GM12878 (cell line): ENCODE measurements at regions not wholly inside any gene's neighbourhood (a gene's known extent, or its start where the extent isn't known, plus 50 kb on each side); places are given as distances from the start of the nearest gene placed in this dataset.

Experiments used
- ATAC-seq: fragments of 200-7000 bp; cut with Tn5 transposase; 3 replicates; pipeline ENCODE4 v1.9.1; 2020; ENCODE audit warnings: mild to moderate bottlenecking, moderate library complexity
- BruUV-seq: library from RNA; stranded (reverse); fragments of 400-500 nt; replicated peaks from 2 replicates; lab custom pipeline; 2021; lab: Mats Ljungman, UMichigan
- CTCF ChIA-PET: fragments of 300-600 bp; sonication (Branson Sonifier 250); formaldehyde crosslinking; extraction: SDS; loops from one replicate; lab custom pipeline; 2021; ENCODE audit warnings: inconsistent platforms; lab: Yijun Ruan, JAX
- POLR2A ChIA-PET: fragments of 350-600 bp; formaldehyde crosslinking; extraction: SDS; loops from one replicate; lab custom pipeline; 2021; ENCODE audit warnings: inconsistent platforms; lab: Charles Lee
- RAD21 ChIA-PET: fragments of 300-600 bp; sonication (Branson Sonifier 250); formaldehyde crosslinking; loops from one replicate; lab custom pipeline; 2023; ENCODE audit warnings: antibody characterized with exemption; ENCODE audit not compliant: unreplicated experiment; lab: Charles Lee
- SMC1A ChIA-PET: fragments of 300-600 bp; sonication (Branson Sonifier 250); formaldehyde crosslinking; loops from one replicate; lab custom pipeline; 2023; ENCODE audit not compliant: unreplicated experiment, uncharacterized antibody; lab: Charles Lee
- DNase-seq: peaks from one replicate; pipeline ENCODE4 v3.0.0-alpha.2; 2011; ENCODE audit warnings: low read depth, low spot score
- FAIRE-seq: peaks from 3 replicates; lab custom pipeline; 2011; peaks lifted over from hg19 to GRCh38; lab: Jason Lieb, UNC
- H2AFZ ChIP-seq: 2 replicates; pipeline ENCODE4 v1.6.0; 2011; ENCODE audit warnings: low read depth, low read length, control low read depth; ENCODE audit not compliant: control insufficient read depth
- H3K27ac ChIP-seq: 2 replicates; pipeline ENCODE4 v1.5.1; 2011; ENCODE audit warnings: control low read depth; ENCODE audit not compliant: control insufficient read depth, insufficient read depth
- H3K27me3 ChIP-seq, 2 experiments: replicated peaks in 1 of 2; 2 replicates each; pipeline versions ENCODE4 v1.6.0 to v1.6.1; 2011; ENCODE audit warnings: low read length in 1 of 2; ENCODE audit not compliant: control insufficient read depth in 2 of 2, insufficient read depth in 2 of 2
- H3K36me3 ChIP-seq, 2 experiments: 2 replicates each; pipeline ENCODE4 v1.5.1; 2011; ENCODE audit warnings: low read length in 1 of 2; ENCODE audit not compliant: control insufficient read depth in 2 of 2, insufficient read depth in 2 of 2
- H3K4me1 ChIP-seq: 2 replicates; pipeline ENCODE4 v1.6.1; 2011; ENCODE audit warnings: mild to moderate bottlenecking, low read length, moderate library complexity, mixed read lengths; ENCODE audit not compliant: control insufficient read depth, insufficient read depth
- H3K4me2 ChIP-seq: 2 replicates; pipeline ENCODE4 v1.6.0; 2011; ENCODE audit warnings: control low read depth; ENCODE audit not compliant: control insufficient read depth, insufficient read depth
- H3K4me3 ChIP-seq: fragments of 200-600 bp; sonication (generic); 2 replicates; pipeline ENCODE4 v1.5.1; 2016
- H3K79me2 ChIP-seq: 2 replicates; pipeline ENCODE4 v1.6.0; 2011; ENCODE audit warnings: low read length; ENCODE audit not compliant: control insufficient read depth, insufficient read depth
- H3K9ac ChIP-seq: 2 replicates; pipeline ENCODE4 v1.8.0; 2011; ENCODE audit warnings: low read length, control low read depth, mixed read lengths; ENCODE audit not compliant: control insufficient read depth, insufficient read depth
- H3K9me3 ChIP-seq: replicated peaks from 3 replicates; pipeline ENCODE4 v1.5.1; 2011; ENCODE audit warnings: mild to moderate bottlenecking, low read length; ENCODE audit not compliant: control insufficient read depth, insufficient read depth
- H4K20me1 ChIP-seq: 2 replicates; pipeline ENCODE4 v1.6.0; 2011; ENCODE audit not compliant: control insufficient read depth, insufficient read depth
- FOS ChIP-seq: IDR thresholded peaks from 3 replicates; pipeline ENCODE4 v1.6.1; 2011; ENCODE audit warnings: borderline replicate concordance; ENCODE audit not compliant: insufficient read length; ENCODE audit errors: extremely low read depth
- GATAD2B ChIP-seq: fragments of 450-650 bp; conservative IDR thresholded peaks from 2 replicates; pipeline ENCODE4 v1.6.1; 2017; ENCODE audit warnings: low read depth, mild to moderate bottlenecking, moderate library complexity
- JUND ChIP-seq: IDR thresholded peaks from 2 replicates; pipeline ENCODE4 v1.6.1; 2012; ENCODE audit warnings: low read depth, mild to moderate bottlenecking, low read length, improper control_type of control experiment, moderate library complexity
- RAD21 ChIP-seq: IDR thresholded peaks from 2 replicates; pipeline ENCODE4 v1.6.1; 2011; ENCODE audit warnings: mild to moderate bottlenecking, low read depth, low read length, moderate library complexity; ENCODE audit not compliant: insufficient read depth
- ZNF24 ChIP-seq: fragments of 450-650 bp; IDR thresholded peaks from 2 replicates; pipeline ENCODE4 v1.6.1; 2017; ENCODE audit warnings: antibody characterized with exemption, mild to moderate bottlenecking
- in situ Hi-C: fragments of 300-500 bp; cut with MboI; formaldehyde crosslinking; loops from 9 replicates; pipeline ENCODE4 v1.14.3; 2018; ENCODE audit warnings: mixed read lengths
- intact Hi-C: fragments of 100-400 bp; cut with micrococcal nuclease; formaldehyde crosslinking; loops from one replicate; pipeline ENCODE4 v1.14.2; 2022; ENCODE audit not compliant: unreplicated experiment
- TF ChIP-seq, protein P1 (sequence below): fragments of 450-650 bp; IDR thresholded peaks from 2 replicates; pipeline ENCODE4 v1.6.1; 2016; ENCODE audit warnings: mild to moderate bottlenecking
- TF ChIP-seq, protein P2 (sequence below): IDR thresholded peaks from 2 replicates; pipeline ENCODE4 v1.6.1; 2011; ENCODE audit warnings: low read depth, low read length, improper control_type of control experiment, borderline replicate concordance

DNA sequence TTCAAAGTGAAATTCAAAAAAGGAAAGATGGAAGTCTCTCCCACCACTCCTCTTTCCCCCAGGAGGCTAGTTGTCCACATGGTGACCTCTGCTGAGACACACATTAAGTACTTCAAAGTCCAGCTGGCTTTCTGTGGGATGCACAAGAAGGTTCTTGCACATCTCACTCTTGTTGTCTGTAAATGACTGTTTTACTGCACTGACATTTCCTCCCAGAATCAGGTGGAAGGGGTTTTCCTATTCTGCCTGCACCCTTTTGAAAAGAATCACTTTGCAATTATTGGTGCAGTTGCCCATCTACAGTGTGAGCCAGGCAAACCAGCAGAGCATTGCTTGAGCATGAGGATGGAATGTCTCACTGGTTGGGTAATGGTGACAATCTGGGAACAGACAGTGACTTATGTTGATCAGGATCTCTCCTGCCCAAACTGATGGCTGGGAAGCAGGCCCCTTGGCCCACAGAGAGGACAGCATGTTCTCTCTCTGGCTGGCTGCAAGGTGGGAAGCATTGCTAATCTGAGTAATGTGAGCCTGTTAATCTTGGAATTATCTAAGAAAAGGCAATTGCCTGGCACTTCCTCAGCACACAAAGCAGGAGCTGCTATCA lies 347.7 kb upstream of the SATB1 start:
- Histone ChIP-seq H4K20me1 (no peaks in the 10 kb centered on the region), H3K4me1 (no peaks in the 10 kb centered on the region), H3K79me2 (no peaks in the 10 kb centered on the region), H3K4me3 (no peak overlapping the region), H3K4me2 (no peak overlapping the region), H2AFZ (no peak overlapping the region), H3K9ac (no peak overlapping the region), H3K27ac (no peak overlapping the region), H3K9me3 (no peaks in the 10 kb centered on the region), H3K27me3 (no peaks in the 10 kb centered on the region), H3K36me3 (no peaks in the 10 kb centered on the region)
- FAIRE-seq: no peak
- SMC1A ChIA-PET: no interaction called here
- intact Hi-C loops (no loop called here), in situ Hi-C loops (no loop called here)
- no TSS peak for BruUV-seq
- CTCF ChIA-PET: no interaction called here
- RAD21 ChIA-PET: no interaction called here
- POLR2A ChIA-PET: no interaction called here
- TF ChIP-seq, protein P1, sequence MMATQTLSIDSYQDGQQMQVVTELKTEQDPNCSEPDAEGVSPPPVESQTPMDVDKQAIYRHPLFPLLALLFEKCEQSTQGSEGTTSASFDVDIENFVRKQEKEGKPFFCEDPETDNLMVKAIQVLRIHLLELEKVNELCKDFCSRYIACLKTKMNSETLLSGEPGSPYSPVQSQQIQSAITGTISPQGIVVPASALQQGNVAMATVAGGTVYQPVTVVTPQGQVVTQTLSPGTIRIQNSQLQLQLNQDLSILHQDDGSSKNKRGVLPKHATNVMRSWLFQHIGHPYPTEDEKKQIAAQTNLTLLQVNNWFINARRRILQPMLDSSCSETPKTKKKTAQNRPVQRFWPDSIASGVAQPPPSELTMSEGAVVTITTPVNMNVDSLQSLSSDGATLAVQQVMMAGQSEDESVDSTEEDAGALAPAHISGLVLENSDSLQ: no peak
- TF ChIP-seq JUND (no peak), RAD21 (no peak), GATAD2B (no peak), FOS (no peak), ZNF24 (no peak)
- TF ChIP-seq, protein P2, sequence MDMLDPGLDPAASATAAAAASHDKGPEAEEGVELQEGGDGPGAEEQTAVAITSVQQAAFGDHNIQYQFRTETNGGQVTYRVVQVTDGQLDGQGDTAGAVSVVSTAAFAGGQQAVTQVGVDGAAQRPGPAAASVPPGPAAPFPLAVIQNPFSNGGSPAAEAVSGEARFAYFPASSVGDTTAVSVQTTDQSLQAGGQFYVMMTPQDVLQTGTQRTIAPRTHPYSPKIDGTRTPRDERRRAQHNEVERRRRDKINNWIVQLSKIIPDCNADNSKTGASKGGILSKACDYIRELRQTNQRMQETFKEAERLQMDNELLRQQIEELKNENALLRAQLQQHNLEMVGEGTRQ: no peak
- TF ChIP-seq, all 136 proteins: peak for 0
- ATAC-seq (no peak), DNase-seq (no peak)
